Heart right ventricle (tissue), 16 donors: ENCODE measurements at regions not wholly inside any gene's neighbourhood (a gene's known extent, or its start where the extent isn't known, plus 50 kb on each side); places are given as distances from the start of the nearest gene placed in this dataset.
A peak's percentile ranks its signal among the peaks of the same experiment; 100 is the strongest.

ENCODE experiments used
- ATAC-seq, 8 donors: fragments of 200-7000 bp; cut with Tn5 transposase; one replicate each; pipeline ENCODE4 v1.9.1; 2020; ENCODE audit warnings: mild to moderate bottlenecking in 8 of 8, moderate library complexity in 8 of 8, moderate number of reproducible peaks in 1 of 8
- DNase-seq, 2 donors: peaks; one replicate each; pipeline ENCODE4 v3.0.0-alpha.2; 2020
- H3K27ac ChIP-seq, 10 donors: fragments of 200-600 bp; sonication (generic) in 2 of 10; one replicate each; pipeline versions ENCODE4 v1.5.0 to v1.8.0; 2020 to 2022; ENCODE audit warnings: mild to moderate bottlenecking in 3 of 10
- H3K27me3 ChIP-seq, 7 donors: fragments of 200-600 bp; one replicate each; pipeline ENCODE4 v1.8.0; 2021 to 2022; ENCODE audit warnings: mild to moderate bottlenecking in 2 of 7
- H3K36me3 ChIP-seq, 9 donors: fragments of 200-600 bp; sonication (generic) in 1 of 9; one replicate each; pipeline versions ENCODE4 v1.5.0 to v1.8.0; 2020 to 2022; ENCODE audit warnings: mild to moderate bottlenecking in 2 of 9
- H3K4me1 ChIP-seq, 9 donors: fragments of 200-600 bp; sonication (generic) in 1 of 9; one replicate each; pipeline versions ENCODE4 v1.5.0 to v1.8.0; 2020 to 2022; ENCODE audit warnings: mild to moderate bottlenecking in 4 of 9
- H3K4me3 ChIP-seq, 10 donors: fragments of 200-600 bp; sonication (generic) in 2 of 10; one replicate each; pipeline versions ENCODE4 v1.5.0 to v1.8.0; 2020 to 2022; ENCODE audit warnings: mild to moderate bottlenecking in 7 of 10, moderate library complexity in 2 of 10
- H3K9me3 ChIP-seq, 11 donors: fragments of 200-600 bp in 10 of 11; sonication (generic) in 2 of 11; one replicate each; pipeline versions ENCODE4 v1.5.0 to v1.8.0; 2013 to 2022; ENCODE audit warnings: mild to moderate bottlenecking in 2 of 11, control low read depth in 1 of 11, moderate library complexity in 1 of 11
- CTCF ChIP-seq, 9 donors: fragments of 200-600 bp; sonication (generic) in 2 of 9; IDR thresholded peaks; one replicate each; pipeline versions ENCODE4 v1.5.0 to v1.8.0; 2021 to 2022; ENCODE audit warnings: antibody characterized with exemption in 9 of 9, mild to moderate bottlenecking in 5 of 9, moderate library complexity in 1 of 9
- WGBS, 2 donors: extraction: QIAGEN DNeasy Blood & Tissue Kit; methylation state at CpG; one replicate each; pipeline ENCODE4 v1.1.7; 2013; ENCODE audit warnings: inconsistent platforms in 1 of 2; 5-methylcytosine and 5-hydroxymethylcytosine counted together
- intact Hi-C, 10 donors: fragments of 100-400 bp; cut with DNase I; formaldehyde crosslinking; loops; one replicate each; pipeline versions ENCODE4 v1.11.1 to v1.14.2; 2022
- donor health status: Arrhythmogenic right ventricular cardiomyopathy.
- donor health status: ischemic (EF 13 %, LVEDD 7.1; RV severe dilation, severe dysfunction).
- donor health status: healthy with polysubstance abuse.
- donor health status: DM: no; HTN: yes; CAD: no.
- donor health status: DM: no; HTN: no; CAD: no.
- donor health status: ischemic (EF 25% LVEDD 6.9; RV normal size, moderate dysfunction).
- donor health status: ischemic (EF 25% LVEDD 5.7; RV mildly dilated, moderate dysfunction).
- donor health status: healthy.
- donor health status: DM: yes; HTN: yes; CAD: no.
- donor health status: Ischemic cardiomyopathy.
- donor health status: ischemic (EF 35%, LVEDD 5.7; RV mildly dilated, moderate dysfunction).
- donor health status: nonischemic (EF 11% LVEDD 7.7; RV severe dilation, severe dysfunction).
- donor health status: DM: yes; HTN: yes; CAD: no.
- donor health status: PGD.
- donor health status: ischemic (EF 29% LVEDD 5.4; RV normal size, mild dysfunction).
- donor health status: nonischemic (EF 23%, LVEDD 6.1; RV moderate dilation, normal function).

- H3K9me3 ChIP-seq, result peaks cover 0 to 14% (median 1%) of the 10 kb centered on the region in 11 donors
- H3K27me3 ChIP-seq, result no peaks in the 10 kb centered on the region
- intact Hi-C loops, result loop anchor here in 9 of 10 donors (5.0 to 10.0 kb wide), 5 partner anchors 512 to 862 kb away; partner anchors contain the start of gene PRR16 (in 2 of the 9)
- no peak overlapping the region for H3K4me3 ChIP-seq
- H3K36me3 ChIP-seq, result no peaks in the 10 kb centered on the region
- WGBS, 2 donors, result 81 to 85% methylated on average over 2 of the region's 2 CpGs
- TF ChIP-seq CTCF (IDR thresholded peaks at IDR 0.05), result peak in 8 of 9 donors; percentile 8 to 60 (median 38)
- DNase-seq (no peak), ATAC-seq (peak in 2 of 8 donors; percentile 49 to 55)
- H3K27ac ChIP-seq, result no peak overlapping the region
- no peaks in the 10 kb centered on the region for H3K4me1 ChIP-seq
These were observed 313.8 kb downstream of the FAM170A start for GRCh38 chr5:119943148-119943547.

DNA sequence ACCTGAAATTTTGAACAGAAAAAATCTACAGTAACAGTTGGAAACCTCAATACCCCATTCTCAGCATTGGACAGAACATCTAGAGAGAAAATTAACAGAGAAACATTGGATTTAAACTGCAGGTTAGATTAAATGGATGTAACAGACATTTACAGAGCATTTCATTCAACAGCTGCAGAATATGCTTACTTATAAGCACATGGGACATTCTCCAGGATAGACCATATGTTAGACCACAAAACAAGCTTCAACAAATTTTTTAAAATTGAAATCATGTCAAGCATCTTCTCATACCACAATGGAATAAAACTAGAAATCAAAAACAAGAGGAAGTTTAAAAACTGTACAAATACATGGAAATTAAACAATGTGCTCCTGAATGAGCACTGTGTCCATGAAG lies 316.3 kb downstream of the FAM170A start:
- H3K9me3 ChIP-seq, result peaks cover 0 to 5% (median 0%) of the 10 kb centered on the region in 11 donors
- TF ChIP-seq CTCF (IDR thresholded peaks at IDR 0.05), result no peak
- DNase-seq (no peak), ATAC-seq (no peak)
- no peaks in the 10 kb centered on the region for H3K36me3 ChIP-seq
- H3K4me1 ChIP-seq, result no peaks in the 10 kb centered on the region
- H3K4me3 ChIP-seq, result no peak overlapping the region
- no peak overlapping the region for H3K27ac ChIP-seq
- H3K27me3 ChIP-seq, result no peaks in the 10 kb centered on the region
- intact Hi-C loops, result loop anchor here in 6 of 10 donors (2.0 to 10.0 kb wide), 4 partner anchors 509 to 859 kb away; partner anchors contain the start of gene PRR16 (in 1 of the 6)

DNA sequence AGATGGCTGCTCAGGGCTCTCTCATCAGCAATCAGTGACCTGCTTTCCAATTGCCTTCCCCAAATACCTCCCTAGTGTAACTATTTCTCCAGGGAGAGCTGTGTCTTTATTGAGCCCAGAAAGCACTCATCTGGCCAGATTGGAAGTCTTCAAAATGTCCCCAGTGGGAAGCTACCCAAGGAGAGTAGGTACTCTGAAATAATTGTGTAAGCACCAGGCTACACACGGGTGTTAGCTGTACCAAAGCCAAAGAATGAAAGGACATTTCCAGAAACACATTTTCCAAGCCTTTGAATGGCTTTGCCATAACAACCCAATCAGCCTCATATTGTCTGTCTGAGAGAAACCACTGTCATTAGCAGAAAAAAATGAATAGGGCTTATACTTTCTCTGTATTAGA lies 318.8 kb downstream of the FAM170A start:
- H3K27me3 ChIP-seq, result no peaks in the 10 kb centered on the region
- no peak for ATAC-seq
- peaks cover 0 to 5% (median 0%) of the 10 kb centered on the region in 11 donors for H3K9me3 ChIP-seq
- no peak overlapping the region for H3K27ac ChIP-seq
- 68 to 69% methylated on average over 1 of the region's 1 CpG for WGBS, 2 donors
- intact Hi-C loops, result loop anchor here in 5 of 10 donors (5.0 to 10.0 kb wide), 3 partner anchors 507 to 857 kb away; partner anchors contain the start of gene PRR16 (in 1 of the 5)
- H3K4me3 ChIP-seq, result no peak overlapping the region
- no peak for DNase-seq
- no peaks in the 10 kb centered on the region for H3K36me3 ChIP-seq
- no peak for TF ChIP-seq CTCF (IDR thresholded peaks at IDR 0.05)
- no peaks in the 10 kb centered on the region for H3K4me1 ChIP-seq

DNA sequence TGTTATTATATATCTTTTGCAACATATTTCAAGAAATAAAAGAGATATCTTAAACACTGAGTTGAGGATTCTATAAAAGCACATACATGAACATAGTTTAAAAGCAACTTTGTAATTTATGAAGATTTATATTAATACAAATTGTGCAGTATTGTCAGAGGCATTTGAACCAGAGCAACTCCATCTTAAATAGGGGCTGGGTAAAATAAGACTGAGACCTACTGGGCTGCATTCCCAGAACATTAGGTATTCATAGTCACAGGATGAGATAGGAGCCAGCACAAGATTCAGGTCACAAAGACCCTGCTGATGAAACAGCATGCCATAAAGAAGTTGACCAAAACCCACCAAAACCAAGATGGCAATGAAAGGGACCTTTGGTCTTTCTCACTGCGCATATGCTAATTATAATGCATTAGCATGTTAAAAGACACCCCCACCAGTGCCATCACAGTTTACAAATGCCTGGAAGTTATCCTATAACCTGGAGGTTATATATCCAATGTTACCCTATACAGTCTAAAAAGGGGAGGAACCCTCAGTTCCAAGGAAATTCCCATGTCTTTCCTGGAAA lies 320.2 kb downstream of the FAM170A start:
- Histone ChIP-seq H3K36me3 (no peaks in the 10 kb centered on the region), H3K27me3 (no peaks in the 10 kb centered on the region), H3K4me1 (peaks cover 0 to 3% (median 0%) of the 10 kb centered on the region in 9 donors), H3K4me3 (no peak overlapping the region), H3K27ac (no peak overlapping the region), H3K9me3 (peaks cover 0 to 5% (median 0%) of the 10 kb centered on the region in 11 donors)
- 84 to 89% methylated on average over 1 of the region's 1 CpG for WGBS, 2 donors
- intact Hi-C loops, result loop anchor here in 5 of 10 donors (5.0 to 10.0 kb wide), 3 partner anchors 505 to 855 kb away; partner anchors contain the start of gene PRR16 (in 1 of the 5)
- TF ChIP-seq CTCF (IDR thresholded peaks at IDR 0.05), result no peak
- ATAC-seq, result no peak
- DNase-seq, result no peak
